Parathyroid adenoma (tissue), 2 donors: ENCODE measurements at regions not wholly inside any gene's neighbourhood (a gene's known extent, or its start where the extent isn't known, plus 50 kb on each side); places are given as distances from the start of the nearest gene placed in this dataset.
A peak's percentile ranks its signal among the peaks of the same experiment; 100 is the strongest.

Experiments used
- H2AFZ ChIP-seq: fragments of 300-600 bp; sonication (generic); one replicate; pipeline ENCODE4 v1.7.0; 2017; ENCODE audit warnings: antibody characterized with exemption, mild to moderate bottlenecking
- H3K27ac ChIP-seq: fragments of 300-600 bp; sonication (generic); one replicate; pipeline ENCODE4 v1.7.0; 2017
- H3K27me3 ChIP-seq: fragments of 300-600 bp; sonication (generic); one replicate; pipeline ENCODE4 v1.7.0; 2017; ENCODE audit warnings: low read length; ENCODE audit not compliant: control insufficient read depth, insufficient read depth
- H3K36me3 ChIP-seq: fragments of 300-600 bp; sonication (generic); one replicate; pipeline ENCODE4 v1.7.0; 2017; ENCODE audit warnings: low read length; ENCODE audit not compliant: control insufficient read depth, insufficient read depth
- H3K4me1 ChIP-seq: fragments of 300-600 bp; sonication (generic); one replicate; pipeline ENCODE4 v1.7.0; 2017; ENCODE audit warnings: control low read depth
- H3K4me2 ChIP-seq: fragments of 300-600 bp; sonication (generic); one replicate; pipeline ENCODE4 v1.7.0; 2017; ENCODE audit warnings: low read length
- H3K4me3 ChIP-seq: fragments of 300-600 bp; sonication (generic); one replicate; pipeline ENCODE4 v1.7.0; 2017; ENCODE audit warnings: low read depth, low read length
- H3K79me2 ChIP-seq: fragments of 300-600 bp; sonication (generic); one replicate; pipeline ENCODE4 v1.7.0; 2017; ENCODE audit warnings: control low read depth
- H3K9ac ChIP-seq: fragments of 300-600 bp; sonication (generic); one replicate; pipeline ENCODE4 v1.7.0; 2017; ENCODE audit warnings: mild to moderate bottlenecking
- H3K9me3 ChIP-seq: fragments of 300-600 bp; sonication (generic); one replicate; pipeline ENCODE4 v1.7.0; 2017; ENCODE audit warnings: low read length; ENCODE audit not compliant: control insufficient read depth
- TF ChIP-seq, protein P1 (sequence below): fragments of 300-600 bp; sonication (generic); IDR thresholded peaks from one replicate; pipeline ENCODE4 v1.7.0; 2017; ENCODE audit warnings: antibody characterized with exemption, mild to moderate bottlenecking
- donor health status: primary hyperparathyroidism.

DNA sequence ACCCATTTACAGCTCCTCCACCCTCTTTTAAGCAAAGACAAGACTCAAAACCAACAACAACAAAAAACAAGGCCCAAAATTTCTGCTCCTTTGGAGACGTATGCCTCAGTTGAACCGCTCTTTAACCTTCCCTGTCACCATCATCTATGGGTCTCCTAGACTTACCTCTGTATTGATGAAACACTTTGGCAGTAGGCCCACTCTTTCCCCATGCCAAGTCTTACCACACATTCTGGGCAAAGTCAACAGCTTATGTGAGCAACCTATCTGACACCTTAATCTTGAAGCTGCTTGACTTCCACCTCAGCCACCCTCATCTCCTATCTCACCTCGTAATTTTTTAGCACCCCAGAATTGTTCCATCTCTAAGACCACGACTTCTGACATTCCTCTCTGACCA, 99.7 kb upstream of the CXorf66 start:
- no peaks in the 10 kb centered on the region for H3K4me1 ChIP-seq
- no peak overlapping the region for H3K27ac ChIP-seq
- no peaks in the 10 kb centered on the region for H3K36me3 ChIP-seq
- H2AFZ ChIP-seq = no peak overlapping the region
- no peaks in the 10 kb centered on the region for H3K27me3 ChIP-seq
- H3K79me2 ChIP-seq = no peaks in the 10 kb centered on the region
- no peak overlapping the region for H3K4me3 ChIP-seq
- no peak overlapping the region for H3K4me2 ChIP-seq
- TF ChIP-seq, protein P1, sequence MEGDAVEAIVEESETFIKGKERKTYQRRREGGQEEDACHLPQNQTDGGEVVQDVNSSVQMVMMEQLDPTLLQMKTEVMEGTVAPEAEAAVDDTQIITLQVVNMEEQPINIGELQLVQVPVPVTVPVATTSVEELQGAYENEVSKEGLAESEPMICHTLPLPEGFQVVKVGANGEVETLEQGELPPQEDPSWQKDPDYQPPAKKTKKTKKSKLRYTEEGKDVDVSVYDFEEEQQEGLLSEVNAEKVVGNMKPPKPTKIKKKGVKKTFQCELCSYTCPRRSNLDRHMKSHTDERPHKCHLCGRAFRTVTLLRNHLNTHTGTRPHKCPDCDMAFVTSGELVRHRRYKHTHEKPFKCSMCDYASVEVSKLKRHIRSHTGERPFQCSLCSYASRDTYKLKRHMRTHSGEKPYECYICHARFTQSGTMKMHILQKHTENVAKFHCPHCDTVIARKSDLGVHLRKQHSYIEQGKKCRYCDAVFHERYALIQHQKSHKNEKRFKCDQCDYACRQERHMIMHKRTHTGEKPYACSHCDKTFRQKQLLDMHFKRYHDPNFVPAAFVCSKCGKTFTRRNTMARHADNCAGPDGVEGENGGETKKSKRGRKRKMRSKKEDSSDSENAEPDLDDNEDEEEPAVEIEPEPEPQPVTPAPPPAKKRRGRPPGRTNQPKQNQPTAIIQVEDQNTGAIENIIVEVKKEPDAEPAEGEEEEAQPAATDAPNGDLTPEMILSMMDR = no peak
- H3K9me3 ChIP-seq = no peaks in the 10 kb centered on the region
- no peak overlapping the region for H3K9ac ChIP-seq

DNA sequence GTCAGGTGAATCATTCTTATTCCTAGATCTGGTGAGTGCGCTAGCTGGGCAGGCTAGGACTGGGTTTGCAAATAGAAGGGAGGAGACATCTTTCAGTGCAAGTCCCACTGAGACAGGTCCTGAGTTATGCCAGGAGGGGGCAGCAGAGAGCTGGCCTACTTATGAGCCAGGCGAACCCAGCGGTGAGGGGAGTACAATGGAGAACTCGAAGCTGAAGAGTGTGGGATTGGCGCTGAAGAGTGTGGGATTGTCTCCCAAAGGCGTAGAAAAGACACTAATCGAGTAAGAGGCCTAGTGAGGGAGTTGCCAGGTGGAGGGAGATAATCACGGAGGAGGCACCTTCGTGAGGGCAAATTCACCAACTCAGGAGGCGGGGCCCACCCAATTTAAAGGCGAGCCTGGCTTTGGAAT, 91.7 kb upstream of the CXorf66 start:
- no peaks in the 10 kb centered on the region for H3K9me3 ChIP-seq
- no peak overlapping the region for H3K9ac ChIP-seq

DNA sequence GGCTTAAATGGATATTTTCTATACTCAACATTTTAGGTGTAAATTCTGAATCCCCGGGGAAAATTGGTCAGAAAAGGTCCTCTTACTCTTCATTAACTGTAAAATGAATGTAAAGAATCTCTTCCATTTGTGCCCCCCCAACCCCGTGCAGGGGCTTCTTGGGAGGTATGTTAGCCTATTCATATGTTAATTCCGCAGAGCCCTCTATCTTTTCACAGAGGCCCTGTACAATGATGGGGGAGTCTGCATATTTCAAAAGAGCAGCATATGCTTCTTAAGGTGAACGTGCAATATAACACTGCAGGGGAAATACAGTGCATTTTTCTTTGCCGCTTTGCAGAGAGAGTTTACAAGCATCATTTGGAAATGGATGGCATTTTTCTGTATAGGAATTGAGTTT, 88.5 kb upstream of the CXorf66 start:
- Histone ChIP-seq H3K79me2 (no peaks in the 10 kb centered on the region), H3K9me3 (no peaks in the 10 kb centered on the region), H3K27ac (no peak overlapping the region), H3K9ac (no peak overlapping the region), H3K4me3 (no peak overlapping the region), H3K27me3 (no peaks in the 10 kb centered on the region), H3K4me2 (no peak overlapping the region), H3K4me1 (no peaks in the 10 kb centered on the region), H2AFZ (no peak overlapping the region), H3K36me3 (no peaks in the 10 kb centered on the region)
- TF ChIP-seq, protein P1 = no peak

More for the DNA sequence above, 91.7 kb upstream of the CXorf66 start:
- Histone ChIP-seq H3K36me3 (no peaks in the 10 kb centered on the region), H3K27me3 (no peaks in the 10 kb centered on the region), H2AFZ (no peak overlapping the region), H3K27ac (no peak overlapping the region), H3K79me2 (no peaks in the 10 kb centered on the region), H3K4me1 (no peaks in the 10 kb centered on the region), H3K4me2 (peak overlapping the region; percentile 13), H3K4me3 (no peak overlapping the region)
- TF ChIP-seq, protein P1 = peak; percentile 73

DNA sequence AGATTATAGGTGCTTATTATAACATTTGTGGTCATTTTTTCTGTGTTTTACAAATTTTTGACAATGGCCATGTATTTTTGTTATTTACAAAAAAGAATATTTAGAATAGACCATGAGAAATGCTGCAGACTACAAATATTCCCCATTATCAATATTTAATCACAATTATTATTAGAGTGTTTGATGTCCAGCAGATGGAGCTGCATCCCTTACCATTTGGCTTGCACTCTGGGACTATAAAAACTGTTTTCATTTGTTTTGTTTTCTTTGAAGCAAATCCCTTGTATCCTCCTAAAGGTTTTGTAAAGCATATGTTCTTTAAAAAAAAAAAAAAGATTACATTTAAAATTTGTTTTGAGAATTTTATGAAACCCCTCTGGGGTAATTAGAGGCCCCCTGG, 85.6 kb upstream of the CXorf66 start:
- Histone ChIP-seq H3K36me3 (no peaks in the 10 kb centered on the region), H3K9ac (no peak overlapping the region), H3K9me3 (no peaks in the 10 kb centered on the region), H3K27ac (no peak overlapping the region), H3K27me3 (no peaks in the 10 kb centered on the region), H3K79me2 (no peaks in the 10 kb centered on the region), H3K4me1 (no peaks in the 10 kb centered on the region), H2AFZ (no peak overlapping the region), H3K4me2 (no peak overlapping the region), H3K4me3 (no peak overlapping the region)
- TF ChIP-seq, protein P1 = no peak

DNA sequence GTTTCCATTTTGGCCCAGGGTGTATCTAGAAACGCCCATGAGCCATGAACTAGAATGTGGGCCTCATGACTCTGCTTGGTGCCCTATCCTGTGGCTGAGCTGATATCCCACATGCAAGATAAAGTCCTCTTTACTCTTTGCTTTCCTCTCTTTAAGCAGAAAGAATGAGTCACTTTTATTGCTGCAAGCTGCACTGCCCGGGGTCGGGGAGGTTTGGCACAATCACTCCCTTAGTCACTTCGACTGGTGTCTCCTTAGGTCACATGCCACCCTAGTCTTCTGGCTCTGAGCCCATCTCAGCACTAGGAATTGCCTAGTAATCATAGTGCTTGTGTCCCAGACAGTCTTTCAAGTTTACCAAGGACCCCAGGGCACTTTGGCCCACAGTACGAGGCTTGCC, 75.1 kb upstream of the CXorf66 start:
- Histone ChIP-seq H3K27ac (no peak overlapping the region), H3K9ac (no peak overlapping the region), H3K79me2 (no peaks in the 10 kb centered on the region), H3K4me2 (no peak overlapping the region), H3K36me3 (no peaks in the 10 kb centered on the region), H3K4me1 (no peaks in the 10 kb centered on the region), H3K27me3 (no peaks in the 10 kb centered on the region), H3K4me3 (no peak overlapping the region), H3K9me3 (no peaks in the 10 kb centered on the region), H2AFZ (no peak overlapping the region)
- TF ChIP-seq, protein P1 = no peak
